ENCODE measurements at regions not wholly inside any gene's neighbourhood (a gene's known extent, or its start where the extent isn't known, plus 50 kb on each side); places are given as distances from the start of the nearest gene placed in this dataset.
"Not testable (repeated sequence)": the region's sequence is repeated elsewhere in the genome, so short reads cannot be mapped to it uniquely, and the experiment has no call there.

DNA sequence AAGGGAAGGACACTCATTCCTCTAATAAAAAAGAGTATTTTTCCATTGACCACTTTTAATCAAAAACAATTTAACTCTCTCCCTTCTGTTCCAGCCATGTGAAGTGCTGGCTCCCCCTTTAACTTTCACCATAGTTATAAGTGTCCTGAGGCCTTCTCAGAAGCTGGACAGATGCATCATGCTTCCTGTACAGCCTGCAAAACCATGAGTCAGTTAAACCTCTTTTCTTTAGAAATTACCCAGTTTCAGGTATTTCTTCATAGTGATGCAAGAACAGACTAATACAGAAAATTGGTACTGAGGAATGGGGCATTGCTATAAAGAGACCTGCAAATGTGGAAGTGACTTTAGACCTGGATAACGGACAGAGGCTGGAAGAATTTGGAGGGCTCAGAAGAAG is 643.6 kb upstream of the DDX18 start:
- ChIA-PET POLR2A (no interaction called here), CTCF (no interaction called here)

DNA sequence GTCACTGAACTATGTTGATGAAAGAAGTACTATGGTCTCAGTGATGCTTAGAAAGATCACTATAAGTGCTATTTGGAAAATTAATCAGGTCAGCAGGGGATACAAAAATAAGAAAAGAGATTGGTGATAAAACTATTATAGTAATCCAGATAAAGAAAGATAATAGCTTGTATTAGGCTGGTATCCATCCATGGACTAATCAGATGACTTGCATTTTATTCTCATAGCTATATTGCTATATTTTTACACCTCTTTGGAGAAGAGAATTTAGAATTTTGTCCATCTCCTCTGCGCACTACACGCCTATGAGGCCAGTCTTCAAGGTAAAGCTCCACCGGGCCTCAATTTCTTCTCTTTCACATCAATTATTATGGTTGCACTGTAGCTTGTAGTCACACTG is 635.1 kb upstream of the DDX18 start:
- ChIA-PET CTCF (no interaction called here), POLR2A (no interaction called here)

DNA sequence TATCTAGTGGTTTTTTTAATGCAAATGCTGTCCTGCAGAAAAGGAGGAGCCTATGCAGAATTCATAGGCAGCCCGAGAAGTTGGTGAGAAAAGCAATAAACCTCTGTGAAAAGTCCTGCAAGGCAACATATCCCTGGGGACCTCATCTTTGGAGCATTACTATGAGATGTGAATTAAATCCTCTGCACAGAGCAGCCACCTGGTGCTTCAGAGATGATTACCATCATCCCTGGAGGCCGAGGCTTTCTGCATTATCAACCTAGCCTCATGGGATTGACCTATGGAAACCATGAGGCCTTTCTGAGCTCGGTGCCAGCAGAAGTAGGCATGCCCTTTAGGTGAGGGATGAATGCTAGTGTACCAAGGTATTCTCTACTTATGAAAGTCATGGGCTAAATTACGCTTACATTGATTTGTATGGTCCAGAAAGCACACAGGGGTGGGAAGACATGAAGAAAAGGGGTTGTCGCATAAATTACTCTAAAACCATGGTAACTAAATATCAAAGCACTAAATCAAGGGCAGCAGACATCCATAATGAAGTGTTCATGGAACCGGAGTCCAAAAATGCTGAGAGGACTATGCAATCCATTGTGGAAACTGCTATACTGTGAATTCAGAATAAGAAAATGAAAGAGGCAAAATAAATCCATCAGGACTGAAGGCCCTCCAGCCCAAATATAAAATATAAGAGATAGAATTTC is 623.5 kb upstream of the DDX18 start:
- CTCF ChIA-PET, result no interaction called here

DNA sequence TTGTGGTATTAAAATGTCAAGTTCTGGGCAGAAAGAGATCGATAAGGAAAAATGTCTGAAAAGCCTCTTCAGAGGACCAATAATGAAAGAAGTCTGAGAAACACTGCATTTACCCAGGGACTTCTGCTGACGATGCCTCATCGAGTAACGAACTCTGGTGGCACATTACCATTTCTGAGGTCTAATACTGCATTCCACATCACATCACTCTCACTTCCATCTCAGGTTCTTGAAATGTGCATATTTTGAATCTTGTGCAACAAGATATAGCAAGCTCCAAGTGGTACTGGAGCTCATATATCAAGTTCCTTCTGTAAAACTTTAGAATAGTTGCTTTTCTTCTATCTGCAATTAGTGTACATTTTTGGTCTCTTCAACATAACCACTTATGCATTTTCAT is 619.1 kb upstream of the DDX18 start:
- CTCF ChIA-PET, result no interaction called here
- POLR2A ChIA-PET, result no interaction called here

More for the DNA sequence above, 623.5 kb upstream of the DDX18 start:
- POLR2A ChIA-PET, result no interaction called here

DNA sequence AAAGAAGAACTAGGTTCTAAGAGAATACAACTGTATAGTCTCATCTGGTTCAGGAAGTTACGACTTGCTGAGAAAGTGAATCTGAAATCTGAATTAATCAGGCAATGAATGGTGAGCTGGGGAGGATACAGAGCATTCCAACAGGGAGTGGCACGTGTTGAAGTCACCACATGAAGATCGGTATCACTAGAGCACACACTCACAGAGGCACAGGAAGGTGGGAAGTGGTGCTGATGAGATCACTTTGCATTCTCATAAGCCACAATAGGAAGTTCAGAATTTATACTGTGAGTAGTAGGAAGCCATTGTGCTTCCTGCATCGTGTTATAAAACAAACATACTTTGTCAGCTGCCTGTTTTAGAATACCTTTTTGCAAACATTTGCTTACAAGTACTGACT is 615.0 kb upstream of the DDX18 start:
- ChIA-PET CTCF (no interaction called here), POLR2A (no interaction called here)

DNA sequence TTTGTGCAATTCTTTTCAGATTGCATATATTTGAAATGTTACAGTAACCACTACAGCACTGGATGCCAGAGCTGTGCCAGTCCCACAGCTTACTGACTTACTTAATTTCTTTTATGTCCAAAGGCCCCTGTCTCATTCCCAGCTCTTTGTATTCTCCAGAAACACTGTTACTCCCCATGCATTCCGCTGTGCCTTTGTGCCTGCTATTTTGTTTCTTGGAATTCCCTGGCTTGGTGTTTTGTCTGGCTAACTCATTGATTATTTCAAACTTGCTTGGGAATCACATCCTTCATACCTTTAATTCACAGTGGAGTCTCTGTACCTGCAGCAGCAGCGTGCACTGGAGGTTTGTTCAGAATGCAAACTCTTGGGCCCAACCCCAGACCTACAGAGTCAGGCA is 601.9 kb upstream of the DDX18 start:
- CTCF ChIA-PET, result no interaction called here
- POLR2A ChIA-PET, result no interaction called here

DNA sequence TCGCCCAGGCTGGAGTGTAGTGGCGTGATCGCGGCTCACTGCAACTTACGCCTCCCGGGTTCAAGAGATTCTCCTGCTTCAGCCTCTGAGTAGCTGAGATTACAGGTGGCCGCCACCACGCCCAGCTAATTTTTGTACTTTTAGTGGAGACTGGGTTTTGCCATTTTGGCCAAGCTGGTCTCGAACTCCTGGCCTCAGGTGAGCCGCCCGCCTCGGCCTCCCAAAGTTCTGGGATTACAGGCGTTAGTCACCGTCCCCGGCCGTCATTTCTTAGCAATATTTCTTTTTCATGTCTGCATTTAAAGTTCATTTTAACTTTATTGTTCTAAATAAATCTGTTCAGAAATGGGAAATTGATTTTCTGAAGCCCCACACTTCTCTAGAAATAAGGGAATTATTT is 597.3 kb upstream of the DDX18 start:
- ChIA-PET CTCF (no interaction called here), POLR2A (no interaction called here)

DNA sequence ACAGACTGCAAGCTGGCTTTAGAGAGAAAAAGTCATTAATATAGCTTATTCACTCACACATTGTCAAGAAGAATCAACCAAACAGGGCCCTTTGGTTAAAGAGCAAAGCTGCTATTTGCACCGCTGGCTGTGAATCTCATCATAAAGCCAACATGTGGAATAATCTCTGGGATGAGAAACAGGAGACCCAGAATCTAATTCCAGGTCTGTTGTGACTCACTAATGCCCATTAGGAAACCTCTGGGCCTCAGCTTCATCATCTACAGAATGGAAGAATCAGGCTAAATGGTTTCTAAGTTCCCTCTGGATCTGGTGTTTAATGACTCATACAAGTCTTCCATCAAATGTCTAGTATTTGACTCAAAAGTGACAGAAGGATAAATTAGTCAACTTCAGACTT is 591.7 kb upstream of the DDX18 start:
- POLR2A ChIA-PET, result no interaction called here
- CTCF ChIA-PET, result no interaction called here

DNA sequence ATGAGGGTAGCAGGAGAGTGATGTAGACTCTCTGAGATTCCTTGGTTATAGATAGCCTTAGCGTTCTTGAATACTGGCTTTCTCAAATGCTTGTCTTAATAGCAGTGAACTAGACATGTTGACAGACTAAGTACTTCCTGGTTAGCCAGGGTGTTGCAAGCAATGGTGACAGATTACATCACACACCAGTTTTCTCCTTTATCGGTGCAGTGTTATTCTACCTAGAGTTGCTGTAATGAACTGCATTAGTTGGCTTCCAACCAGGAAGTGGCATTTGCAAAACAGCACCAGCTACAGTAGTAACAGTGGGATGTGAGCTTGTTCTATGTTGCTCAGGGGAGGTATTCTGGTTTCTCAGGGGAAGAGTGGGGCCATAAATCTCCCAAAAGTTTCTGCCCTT is 582.2 kb upstream of the DDX18 start:
- POLR2A ChIA-PET, result no interaction called here
- CTCF ChIA-PET, result no interaction called here

DNA sequence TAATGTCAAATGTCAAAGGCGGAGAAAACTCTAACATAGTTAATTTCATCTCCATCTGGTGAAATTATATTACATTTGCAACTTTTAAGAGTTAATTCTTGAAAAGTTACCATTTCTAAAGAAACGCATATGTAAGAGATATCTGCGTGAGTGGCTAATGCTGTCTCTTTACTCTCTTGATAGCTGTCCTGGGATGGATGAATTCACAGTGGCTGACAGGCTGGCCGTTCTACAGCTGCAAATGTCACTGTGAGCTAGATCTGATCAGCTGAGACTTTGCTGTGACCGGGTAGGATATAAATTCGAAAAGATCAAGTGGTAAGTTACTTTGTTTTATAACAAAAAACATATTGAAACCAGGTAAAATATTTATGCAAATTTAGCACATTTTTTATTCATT is 557.1 kb upstream of the DDX18 start:
- ChIA-PET CTCF (no interaction called here), POLR2A (no interaction called here)

DNA sequence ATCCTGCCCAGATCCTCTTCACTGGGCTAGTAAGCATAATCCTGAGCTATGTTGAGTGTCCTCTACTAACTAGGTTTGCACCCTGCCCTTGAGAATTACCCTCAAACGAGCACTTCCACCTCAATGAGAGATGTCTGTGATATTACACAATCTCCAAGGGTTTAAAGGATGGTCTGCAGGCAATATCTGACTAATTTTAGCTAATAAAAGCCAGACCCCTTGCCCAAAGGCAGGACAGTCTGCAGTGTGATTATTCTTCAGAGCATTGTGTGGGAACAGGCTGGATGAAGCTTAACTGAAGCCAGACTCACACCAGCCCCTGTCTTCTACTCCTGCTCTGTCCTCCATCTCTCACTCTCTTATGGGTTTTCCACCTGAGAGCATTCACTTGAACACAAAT is 544.9 kb upstream of the DDX18 start:
- ChIA-PET CTCF (no interaction called here), POLR2A (no interaction called here)

DNA sequence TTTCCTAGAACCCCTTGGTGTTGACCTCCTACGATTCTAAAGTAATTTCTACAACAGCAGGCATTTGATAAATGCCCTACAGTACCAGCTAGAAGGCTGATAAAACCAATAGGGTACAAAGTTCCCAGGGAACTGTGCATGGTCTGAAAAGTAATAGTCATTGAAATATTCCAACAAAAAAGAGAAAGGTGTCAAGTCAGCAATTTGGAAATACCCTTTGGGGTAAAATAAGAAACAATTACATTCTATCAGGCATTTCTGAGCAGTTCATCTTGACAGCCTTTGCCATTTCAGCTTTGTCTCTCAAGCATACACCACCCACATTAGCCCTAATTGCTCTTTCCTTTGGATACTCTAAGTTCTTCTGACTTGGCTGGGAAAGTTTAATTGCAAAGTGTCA is 542.9 kb upstream of the DDX18 start:
- ChIA-PET POLR2A (no interaction called here), CTCF (no interaction called here)

DNA sequence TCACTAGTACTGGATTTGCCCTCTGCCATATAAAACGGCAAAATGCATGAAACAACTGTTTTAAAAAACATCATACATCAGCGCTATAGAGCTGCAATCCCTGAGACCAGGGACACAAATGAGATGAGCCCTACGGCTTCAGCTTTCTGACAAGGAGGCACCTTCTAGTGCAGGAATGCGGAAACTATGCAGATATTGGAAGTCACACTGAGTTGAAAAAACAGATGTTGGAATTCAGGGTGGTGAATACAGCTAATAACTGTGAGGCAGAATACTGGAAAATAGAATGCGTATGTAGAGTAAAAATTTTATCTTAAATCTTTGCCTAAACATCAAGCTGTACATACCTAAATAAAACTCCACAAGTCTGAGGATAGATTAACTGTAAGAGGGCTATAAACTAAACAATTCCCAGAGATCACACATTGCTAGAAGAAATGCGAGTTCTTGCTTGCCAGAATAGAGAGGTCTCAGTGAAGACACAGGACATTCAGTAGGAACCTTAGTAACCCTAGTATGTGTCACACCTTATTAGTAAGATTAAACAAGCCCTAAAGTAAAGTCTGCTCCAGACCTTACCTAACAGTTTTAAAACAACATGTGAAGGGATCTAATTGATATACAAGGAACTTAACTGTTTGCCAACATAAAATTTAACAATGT is 541.4 kb upstream of the DDX18 start:
- POLR2A ChIA-PET, result no interaction called here
- CTCF ChIA-PET, result no interaction called here

DNA sequence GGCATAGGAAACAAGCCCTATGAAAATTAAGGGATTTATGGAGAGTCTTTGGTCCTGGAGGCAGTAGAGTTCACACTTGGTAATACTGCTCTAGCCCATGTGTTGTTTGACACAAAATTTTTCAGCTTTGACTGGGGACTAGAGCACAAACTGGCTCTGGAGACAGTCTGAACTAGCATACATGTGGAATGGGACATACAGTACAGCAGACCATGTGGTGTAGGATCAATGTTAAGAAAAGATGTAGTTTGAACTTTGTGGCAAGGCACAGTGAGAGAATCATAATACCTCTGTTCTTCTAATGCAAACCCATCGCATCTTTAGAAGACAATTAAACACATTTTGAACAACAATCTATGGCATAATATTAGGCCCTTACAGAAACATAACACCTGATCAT is 521.5 kb upstream of the DDX18 start:
- POLR2A ChIA-PET, result no interaction called here
- CTCF ChIA-PET, result no interaction called here

DNA sequence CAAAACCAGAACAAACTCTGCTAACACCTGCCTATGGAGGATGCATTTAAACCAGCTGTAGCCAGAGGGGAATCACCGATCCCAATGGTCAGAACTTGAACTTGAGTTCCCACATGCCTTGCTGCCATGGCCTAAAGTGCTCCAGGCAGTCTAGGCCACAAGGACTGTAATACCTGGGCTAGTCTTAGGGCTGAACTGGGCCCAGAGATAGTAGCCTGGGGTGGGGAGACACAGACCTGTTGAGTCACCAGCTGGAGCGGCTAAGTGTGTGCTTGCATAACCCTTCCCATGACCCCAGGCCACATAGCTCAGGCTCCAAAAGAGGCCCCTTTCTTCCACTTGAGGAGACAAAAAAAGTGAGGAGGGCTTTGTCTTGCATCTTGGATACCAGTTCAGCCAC is 515.0 kb upstream of the DDX18 start:
- ChIA-PET POLR2A (no interaction called here), CTCF (no interaction called here)

DNA sequence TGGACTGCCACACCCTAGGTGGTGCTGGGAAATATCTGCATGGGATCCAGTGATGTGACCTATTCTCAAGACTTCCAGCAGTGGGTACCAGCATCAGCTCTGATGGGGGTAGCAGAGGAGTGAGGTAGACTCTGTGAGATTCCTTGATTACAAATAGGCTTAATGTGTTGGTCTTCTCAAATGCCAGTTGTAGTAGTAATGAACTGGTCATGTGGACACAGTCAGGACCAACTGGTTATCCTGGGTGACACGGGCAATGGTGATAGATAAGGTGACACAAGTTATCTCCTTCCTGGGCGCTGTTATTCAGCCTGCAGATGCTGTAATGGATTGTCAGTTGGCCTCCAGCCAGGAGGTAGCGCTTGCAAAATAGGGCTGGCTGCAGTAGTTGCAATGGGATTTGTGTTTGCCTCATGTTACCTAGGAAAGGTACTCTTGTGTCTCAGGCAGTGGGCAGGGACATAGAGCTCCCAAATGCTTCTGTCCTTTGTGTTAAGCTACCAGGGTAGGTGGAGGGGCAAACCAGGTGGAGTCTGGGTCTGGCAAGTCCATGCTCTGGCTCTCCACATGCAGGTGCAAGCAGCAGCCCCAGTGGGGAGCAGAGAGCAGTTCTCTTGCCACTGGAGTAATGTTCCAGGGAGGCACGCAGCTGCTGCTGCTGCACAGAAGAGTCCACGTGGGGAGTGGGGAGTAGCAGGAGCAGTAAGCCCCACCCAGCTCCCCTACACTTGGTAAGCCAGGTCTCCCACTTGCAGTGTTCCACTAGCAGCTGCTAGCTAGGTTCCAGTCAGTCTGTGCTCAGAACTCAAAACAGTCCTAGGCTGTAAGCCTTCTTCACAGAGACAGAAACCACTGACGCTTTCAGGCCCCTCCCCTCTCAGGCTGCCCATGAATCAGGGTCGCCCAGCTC is 505.4 kb upstream of the DDX18 start:
- ChIA-PET CTCF (no interaction called here), POLR2A (no interaction called here)

DNA sequence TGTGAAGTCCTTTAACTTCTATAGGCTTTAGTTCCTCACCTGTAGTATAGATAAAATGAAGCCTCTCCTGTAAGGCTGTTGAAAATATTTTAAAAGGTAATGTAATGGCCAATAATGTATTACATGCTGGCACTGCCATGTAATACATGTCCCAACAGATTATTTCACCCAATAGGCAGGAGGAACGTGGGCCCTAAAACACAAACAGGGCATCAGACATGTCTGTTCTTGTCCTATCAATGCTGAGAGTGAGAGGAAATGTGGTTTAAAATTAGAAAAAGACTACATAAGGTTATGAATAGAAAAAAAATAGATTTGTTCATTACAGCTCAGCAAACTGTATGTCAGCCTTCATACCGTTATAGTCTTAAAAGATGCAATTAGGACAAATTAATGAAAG is 492.7 kb upstream of the DDX18 start:
- CTCF ChIA-PET, result no interaction called here
- POLR2A ChIA-PET, result no interaction called here

DNA sequence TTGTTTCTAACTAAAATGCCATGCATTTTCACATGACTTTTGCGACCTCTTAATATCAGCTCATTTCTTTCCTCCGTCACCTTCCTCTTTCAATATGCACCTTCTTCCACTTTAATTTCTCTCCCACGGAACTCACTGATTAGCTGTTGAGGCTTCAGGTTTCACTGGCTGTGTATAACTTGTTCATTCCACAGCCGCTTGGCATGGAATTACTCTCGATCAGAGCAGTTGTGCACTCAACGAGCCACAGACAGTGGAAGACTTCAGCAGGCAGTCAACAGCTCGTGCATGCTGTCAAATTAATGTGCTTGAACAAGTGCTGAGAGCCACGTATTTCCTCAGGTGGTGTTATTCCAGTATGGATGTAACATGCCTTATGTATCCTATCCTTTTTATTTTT is 491.2 kb upstream of the DDX18 start:
- CTCF ChIA-PET, result no interaction called here
- POLR2A ChIA-PET, result no interaction called here

DNA sequence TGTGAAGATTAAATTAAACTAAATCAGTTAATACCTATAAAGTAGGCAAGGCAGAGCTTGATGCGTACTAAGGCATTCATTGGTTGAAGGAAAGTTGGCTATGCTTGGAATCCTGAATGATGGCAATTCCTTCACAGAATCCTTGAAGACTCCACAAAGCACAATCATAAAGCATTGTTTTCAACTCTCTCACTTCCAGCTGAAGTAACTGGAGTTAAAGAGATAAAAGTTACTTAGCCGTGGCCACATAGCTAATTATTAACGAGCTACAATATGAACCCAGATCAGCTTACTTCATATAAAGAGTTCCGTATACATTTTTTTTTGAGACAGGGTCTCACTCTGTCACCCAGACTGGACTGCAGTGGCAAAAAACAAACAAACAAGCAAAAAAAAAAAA is 483.9 kb upstream of the DDX18 start:
- ChIA-PET CTCF (no interaction called here), POLR2A (no interaction called here)

DNA sequence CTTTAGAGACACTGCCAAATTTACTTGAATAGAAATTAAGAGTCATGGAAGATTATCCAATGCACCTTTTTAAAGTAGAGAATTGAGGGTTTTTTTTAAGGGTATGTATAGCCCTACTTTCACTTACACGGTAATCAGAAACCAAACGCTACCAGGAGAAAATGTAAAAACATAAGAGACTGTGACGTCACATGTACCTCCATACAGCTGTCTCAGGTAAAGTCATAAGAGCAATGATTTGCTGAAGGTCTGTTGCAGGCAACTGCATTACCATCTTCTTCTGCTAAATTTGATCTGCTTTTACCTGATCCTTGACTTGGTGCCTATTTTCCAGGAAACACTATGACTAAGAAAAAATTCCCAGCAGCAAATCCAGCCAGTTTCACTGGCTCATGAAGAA is 478.5 kb upstream of the DDX18 start:
- CTCF ChIA-PET, result no interaction called here
- POLR2A ChIA-PET, result no interaction called here

DNA sequence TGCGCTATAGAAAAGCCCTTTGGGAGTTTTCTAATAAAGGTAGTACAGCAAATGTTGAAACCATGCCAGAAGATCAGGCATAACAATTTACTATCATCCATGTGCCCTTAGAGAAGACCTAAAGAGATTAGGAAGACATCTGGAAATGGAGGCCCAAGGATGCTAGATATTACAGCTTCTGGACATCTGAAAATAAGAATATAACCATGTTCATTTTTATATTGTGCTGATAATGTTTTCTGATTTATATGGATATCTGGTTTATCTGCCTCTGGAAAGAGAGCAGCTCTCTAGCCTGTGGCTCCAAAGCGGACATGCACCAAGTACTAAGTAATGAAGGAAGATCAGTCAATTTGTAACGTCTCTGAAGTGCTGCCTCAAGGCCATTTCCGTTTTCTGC is 478.0 kb upstream of the DDX18 start:
- ChIA-PET POLR2A (no interaction called here), CTCF (no interaction called here)

DNA sequence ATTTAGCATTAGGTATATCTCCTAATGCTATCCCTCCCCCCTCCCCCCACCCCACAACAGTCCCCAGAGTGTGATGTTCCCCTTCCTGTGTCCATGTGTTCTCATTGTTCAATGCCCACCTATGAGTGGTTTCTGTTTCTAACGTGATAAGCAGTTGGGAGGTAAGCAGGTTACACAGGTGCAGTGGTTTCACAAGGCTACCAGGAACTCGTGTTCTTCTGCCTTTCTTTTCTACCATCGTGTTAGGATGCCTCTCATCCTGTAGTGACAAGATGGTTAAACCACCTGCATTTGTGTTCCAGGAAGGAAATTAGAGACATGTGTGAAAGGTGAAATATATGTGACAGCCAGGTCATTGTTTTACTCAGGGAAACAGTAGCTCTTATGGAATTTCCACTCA is 476.5 kb upstream of the DDX18 start:
- POLR2A ChIA-PET, result not testable (repeated sequence)

More for the DNA sequence above, 476.5 kb upstream of the DDX18 start:
- CTCF ChIA-PET, result not testable (repeated sequence)
